ENCODE measurements at regions not wholly inside any gene's neighbourhood (a gene's known extent, or its start where the extent isn't known, plus 50 kb on each side); places are given as distances from the start of the nearest gene placed in this dataset.

GRCh38 chr7:33701927-33702326 lies 203.4 kb upstream of the BMPER start:
- H3K36me3 ChIP-seq (ENCODE audit: control insufficient read depth, insufficient read depth, low read length), result no peaks in the 10 kb centered on the region
- H3K4me1 ChIP-seq (ENCODE audit: control insufficient read depth, insufficient read depth, low read length), result peaks cover 24% of the 10 kb centered on the region
- no peak overlapping the region for H3K9ac ChIP-seq (ENCODE audit: low read depth, low read length)
- H3K27me3 ChIP-seq (ENCODE audit: control insufficient read depth, insufficient read depth, low read length), result peaks cover 30% of the 10 kb centered on the region
- H3K4me3 ChIP-seq (ENCODE audit: low read depth, low read length), result no peak overlapping the region
- H3K27ac ChIP-seq (ENCODE audit: low read depth, low read length), result no peak overlapping the region
- H3K9me3 ChIP-seq (ENCODE audit: control insufficient read depth, insufficient read depth, low read length), result peaks cover 10% of the 10 kb centered on the region

GRCh38 chr7:33702514-33703054 lies 202.8 kb upstream of the BMPER start:
- H3K9ac ChIP-seq (ENCODE audit: low read depth, low read length), result no peak overlapping the region
- peaks cover 37% of the 10 kb centered on the region for H3K27me3 ChIP-seq (ENCODE audit: control insufficient read depth, insufficient read depth, low read length)
- no peak overlapping the region for H3K27ac ChIP-seq (ENCODE audit: low read depth, low read length)
- H3K36me3 ChIP-seq (ENCODE audit: control insufficient read depth, insufficient read depth, low read length), result no peaks in the 10 kb centered on the region
- peaks cover 30% of the 10 kb centered on the region for H3K4me1 ChIP-seq (ENCODE audit: control insufficient read depth, insufficient read depth, low read length)
- no peak overlapping the region for H3K4me3 ChIP-seq (ENCODE audit: low read depth, low read length)
- H3K9me3 ChIP-seq (ENCODE audit: control insufficient read depth, insufficient read depth, low read length), result peaks cover 10% of the 10 kb centered on the region

GRCh38 chr7:33705333-33705833 lies 200.0 kb upstream of the BMPER start:
- Histone ChIP-seq H3K9me3 (ENCODE audit: control insufficient read depth, insufficient read depth, low read length) (peaks cover 10% of the 10 kb centered on the region), H3K4me1 (ENCODE audit: control insufficient read depth, insufficient read depth, low read length) (peaks cover 32% of the 10 kb centered on the region), H3K9ac (ENCODE audit: low read depth, low read length) (no peak overlapping the region), H3K27ac (ENCODE audit: low read depth, low read length) (peak overlapping the region; percentile 79), H3K27me3 (ENCODE audit: control insufficient read depth, insufficient read depth, low read length) (peaks cover 39% of the 10 kb centered on the region), H3K4me3 (ENCODE audit: low read depth, low read length) (peak overlapping the region; percentile 24; the same call in 1 of the 2 replicates), H3K36me3 (ENCODE audit: control insufficient read depth, insufficient read depth, low read length) (no peaks in the 10 kb centered on the region)

DNA sequence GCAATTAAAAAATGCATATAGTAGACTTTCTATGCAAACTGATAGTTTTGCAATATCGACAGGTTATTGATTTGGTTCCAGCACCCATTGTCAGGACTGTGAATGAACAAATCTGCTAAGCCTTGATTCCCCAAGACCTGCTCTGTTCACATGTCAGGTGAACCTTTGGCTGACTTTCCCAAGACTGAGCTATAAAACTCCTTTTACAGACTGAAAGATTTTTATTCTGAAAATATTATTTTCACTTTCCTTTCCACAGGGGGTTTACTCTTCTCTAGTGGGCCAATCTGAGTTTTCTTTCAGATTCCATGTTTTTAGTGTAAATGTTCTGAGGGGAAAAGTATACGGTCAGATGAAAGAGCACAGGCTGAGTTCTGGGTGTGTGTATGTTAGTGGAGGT lies 199.2 kb upstream of the BMPER start:
- H3K9me3 ChIP-seq (ENCODE audit: control insufficient read depth, insufficient read depth, low read length), result peaks cover 6% of the 10 kb centered on the region; the same call in 1 of the 2 replicates
- H3K27ac ChIP-seq (ENCODE audit: low read depth, low read length), result peak overlapping the region; percentile 79
- peaks cover 39% of the 10 kb centered on the region for H3K27me3 ChIP-seq (ENCODE audit: control insufficient read depth, insufficient read depth, low read length)
- no peak overlapping the region for H3K9ac ChIP-seq (ENCODE audit: low read depth, low read length)
- peaks cover 35% of the 10 kb centered on the region for H3K4me1 ChIP-seq (ENCODE audit: control insufficient read depth, insufficient read depth, low read length)
- no peak overlapping the region for H3K4me3 ChIP-seq (ENCODE audit: low read depth, low read length)
- no peaks in the 10 kb centered on the region for H3K36me3 ChIP-seq (ENCODE audit: control insufficient read depth, insufficient read depth, low read length)

GRCh38 chr7:33706771-33707200 lies 198.6 kb upstream of the BMPER start:
- Histone ChIP-seq H3K27ac (ENCODE audit: low read depth, low read length) (no peak overlapping the region), H3K9ac (ENCODE audit: low read depth, low read length) (no peak overlapping the region), H3K36me3 (ENCODE audit: control insufficient read depth, insufficient read depth, low read length) (no peaks in the 10 kb centered on the region), H3K4me1 (ENCODE audit: control insufficient read depth, insufficient read depth, low read length) (peaks cover 41% of the 10 kb centered on the region), H3K27me3 (ENCODE audit: control insufficient read depth, insufficient read depth, low read length) (peaks cover 39% of the 10 kb centered on the region), H3K4me3 (ENCODE audit: low read depth, low read length) (no peak overlapping the region), H3K9me3 (ENCODE audit: control insufficient read depth, insufficient read depth, low read length) (0 out of 2 replicates have a peak, but pooled peaks cover under 1% of the 10 kb centered on the region)

GRCh38 chr7:33707427-33707826 lies 197.9 kb upstream of the BMPER start:
- H3K27ac ChIP-seq (ENCODE audit: low read depth, low read length), result no peak overlapping the region
- H3K4me1 ChIP-seq (ENCODE audit: control insufficient read depth, insufficient read depth, low read length), result peaks cover 41% of the 10 kb centered on the region
- peaks cover 39% of the 10 kb centered on the region for H3K27me3 ChIP-seq (ENCODE audit: control insufficient read depth, insufficient read depth, low read length)
- H3K4me3 ChIP-seq (ENCODE audit: low read depth, low read length), result no peak overlapping the region
- H3K9ac ChIP-seq (ENCODE audit: low read depth, low read length), result no peak overlapping the region
- H3K9me3 ChIP-seq (ENCODE audit: control insufficient read depth, insufficient read depth, low read length), result no peaks in the 10 kb centered on the region
- no peaks in the 10 kb centered on the region for H3K36me3 ChIP-seq (ENCODE audit: control insufficient read depth, insufficient read depth, low read length)

- Histone ChIP-seq H3K36me3 (ENCODE audit: control insufficient read depth, insufficient read depth, low read length) (no peaks in the 10 kb centered on the region), H3K27me3 (ENCODE audit: control insufficient read depth, insufficient read depth, low read length) (peaks cover 18% of the 10 kb centered on the region), H3K27ac (ENCODE audit: low read depth, low read length) (no peak overlapping the region), H3K4me3 (ENCODE audit: low read depth, low read length) (no peak overlapping the region), H3K4me1 (ENCODE audit: control insufficient read depth, insufficient read depth, low read length) (peaks cover 30% of the 10 kb centered on the region), H3K9ac (ENCODE audit: low read depth, low read length) (no peak overlapping the region), H3K9me3 (ENCODE audit: control insufficient read depth, insufficient read depth, low read length) (no peaks in the 10 kb centered on the region)
Measured at GRCh38 chr7:33710608-33711007, 194.7 kb upstream of the BMPER start.

- H3K36me3 ChIP-seq (ENCODE audit: control insufficient read depth, insufficient read depth, low read length), result no peaks in the 10 kb centered on the region
- H3K4me3 ChIP-seq (ENCODE audit: low read depth, low read length), result no peak overlapping the region
- peaks cover 22% of the 10 kb centered on the region for H3K4me1 ChIP-seq (ENCODE audit: control insufficient read depth, insufficient read depth, low read length)
- H3K27me3 ChIP-seq (ENCODE audit: control insufficient read depth, insufficient read depth, low read length), result peaks cover 14% of the 10 kb centered on the region
- H3K27ac ChIP-seq (ENCODE audit: low read depth, low read length), result peak overlapping the region; percentile 56
- no peak overlapping the region for H3K9ac ChIP-seq (ENCODE audit: low read depth, low read length)
- no peaks in the 10 kb centered on the region for H3K9me3 ChIP-seq (ENCODE audit: control insufficient read depth, insufficient read depth, low read length)
Measured at GRCh38 chr7:33711231-33712019, 193.9 kb upstream of the BMPER start.

DNA sequence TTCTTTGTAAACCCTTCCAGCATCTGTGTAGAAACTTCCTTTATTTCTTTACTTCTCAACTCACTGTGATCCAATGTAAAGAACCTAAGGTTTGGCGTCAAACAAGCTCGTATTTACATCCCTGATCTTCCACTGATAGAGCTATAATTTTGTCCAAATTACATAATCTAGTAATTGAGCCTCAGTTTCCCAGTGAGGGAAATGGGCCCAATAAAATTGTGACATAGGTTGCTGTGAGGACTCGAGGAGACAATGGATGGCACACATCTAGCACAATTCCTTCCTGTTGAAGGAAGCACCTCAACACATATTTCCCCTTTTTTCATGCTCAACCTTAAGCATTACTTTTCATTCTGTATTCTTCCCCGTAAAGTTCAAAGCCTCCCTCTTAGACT lies 193.3 kb upstream of the BMPER start:
- Histone ChIP-seq H3K9me3 (ENCODE audit: control insufficient read depth, insufficient read depth, low read length) (no peaks in the 10 kb centered on the region), H3K9ac (ENCODE audit: low read depth, low read length) (no peak overlapping the region), H3K4me3 (ENCODE audit: low read depth, low read length) (no peak overlapping the region), H3K36me3 (ENCODE audit: control insufficient read depth, insufficient read depth, low read length) (no peaks in the 10 kb centered on the region), H3K4me1 (ENCODE audit: control insufficient read depth, insufficient read depth, low read length) (peaks cover 16% of the 10 kb centered on the region), H3K27ac (ENCODE audit: low read depth, low read length) (peak overlapping the region; percentile 41), H3K27me3 (ENCODE audit: control insufficient read depth, insufficient read depth, low read length) (peaks cover 8% of the 10 kb centered on the region)

- Histone ChIP-seq H3K9me3 (ENCODE audit: control insufficient read depth, insufficient read depth, low read length) (no peaks in the 10 kb centered on the region), H3K27me3 (ENCODE audit: control insufficient read depth, insufficient read depth, low read length) (no peaks in the 10 kb centered on the region), H3K9ac (ENCODE audit: low read depth, low read length) (no peak overlapping the region), H3K36me3 (ENCODE audit: control insufficient read depth, insufficient read depth, low read length) (no peaks in the 10 kb centered on the region), H3K27ac (ENCODE audit: low read depth, low read length) (no peak overlapping the region), H3K4me3 (ENCODE audit: low read depth, low read length) (no peak overlapping the region), H3K4me1 (ENCODE audit: control insufficient read depth, insufficient read depth, low read length) (peaks cover 9% of the 10 kb centered on the region)
Measured at GRCh38 chr7:33714208-33714607, 191.1 kb upstream of the BMPER start.

All from HUES48 (cell line).